Naive thymus-derived CD4-positive, alpha-beta T cell (primary cell): ENCODE measurements at regions not wholly inside any gene's neighbourhood (a gene's known extent, or its start where the extent isn't known, plus 50 kb on each side); places are given as distances from the start of the nearest gene placed in this dataset.

Experiments used
- ATAC-seq: fragments of 150-1000 bp; cut with Tn5 transposase; 2 replicates; pipeline ENCODE4 v1.10.0; 2021; ENCODE audit warnings: mild to moderate bottlenecking, moderate library complexity
- CTCF ChIA-PET: fragments of 350-600 bp; sonication (Branson Sonifier 250); formaldehyde crosslinking; loops from one replicate; lab custom pipeline; 2021; ENCODE audit warnings: antibody characterized with exemption; lab: Charles Lee
- POLR2A ChIA-PET: fragments of 350-600 bp; sonication (Branson Sonifier 250); formaldehyde crosslinking; loops from one replicate; lab custom pipeline; 2021; ENCODE audit warnings: antibody characterized with exemption, inconsistent platforms; lab: Charles Lee
- DNase-seq, 9 donors: peaks; one replicate each; pipeline versions ENCODE4 v3.0.0 to v3.0.0-alpha.2; 2020 to 2022; ENCODE audit warnings: mixed read lengths in 1 of 9
- H3K27ac ChIP-seq: one replicate; pipeline ENCODE4 v1.7.0; 2013; ENCODE audit warnings: mild to moderate bottlenecking, low read depth, low read length, moderate library complexity
- H3K27me3 ChIP-seq, 2 donors: one replicate each; pipeline ENCODE4 v1.7.0; 2013; ENCODE audit warnings: low read length in 2 of 2, mild to moderate bottlenecking in 2 of 2, moderate library complexity in 2 of 2; ENCODE audit not compliant: control insufficient read depth in 2 of 2, insufficient read depth in 2 of 2
- H3K36me3 ChIP-seq, 3 experiments: 1 replicate in 2 of 3; 2 replicates in 1 of 3; pipeline ENCODE4 v1.7.0; 2013; ENCODE audit warnings: low read length in 3 of 3, mild to moderate bottlenecking in 3 of 3, moderate library complexity in 1 of 3; ENCODE audit not compliant: insufficient read depth in 3 of 3, control insufficient read depth in 2 of 3
- H3K4me1 ChIP-seq, 2 donors: one replicate each; pipeline ENCODE4 v1.7.0; 2013; ENCODE audit warnings: low read length in 2 of 2, mild to moderate bottlenecking in 2 of 2, moderate library complexity in 1 of 2; ENCODE audit not compliant: control insufficient read depth in 2 of 2, insufficient read depth in 2 of 2
- H3K4me3 ChIP-seq: 2 replicates; pipeline ENCODE4 v1.7.0; 2013; ENCODE audit warnings: mild to moderate bottlenecking, low read length
- H3K9me3 ChIP-seq, 3 experiments: 1 replicate in 2 of 3; 2 replicates in 1 of 3; pipeline ENCODE4 v1.7.0; 2013; ENCODE audit warnings: low read length in 3 of 3; ENCODE audit not compliant: control insufficient read depth in 2 of 3
- H3K27ac Mint-ChIP-seq, 9 donors: one replicate each; pipeline ENCODE4 v1.8.0; 2020 to 2022; ENCODE audit warnings: mixed read lengths in 9 of 9, mild to moderate bottlenecking in 8 of 9, moderate library complexity in 5 of 9, inconsistent platforms in 2 of 9
- H3K27me3 Mint-ChIP-seq, 5 donors: one replicate each; pipeline ENCODE4 v1.8.0; 2021 to 2022; ENCODE audit warnings: mixed read lengths in 5 of 5, mild to moderate bottlenecking in 1 of 5
- H3K36me3 Mint-ChIP-seq, 5 donors: one replicate each; pipeline ENCODE4 v1.8.0; 2020 to 2022; ENCODE audit warnings: mixed read lengths in 5 of 5, mild to moderate bottlenecking in 3 of 5, inconsistent platforms in 1 of 5
- H3K4me1 Mint-ChIP-seq, 7 donors: one replicate each; pipeline ENCODE4 v1.8.0; 2020 to 2022; ENCODE audit warnings: mixed read lengths in 7 of 7, mild to moderate bottlenecking in 3 of 7, inconsistent platforms in 1 of 7
- H3K4me3 Mint-ChIP-seq, 10 donors: one replicate each; pipeline ENCODE4 v1.8.0; 2020 to 2022; ENCODE audit warnings: mild to moderate bottlenecking in 10 of 10, mixed read lengths in 10 of 10, moderate library complexity in 6 of 10, inconsistent platforms in 2 of 10
- H3K9me3 Mint-ChIP-seq, 11 donors: one replicate each; pipeline ENCODE4 v1.8.0; 2020 to 2022; ENCODE audit warnings: mixed read lengths in 11 of 11, mild to moderate bottlenecking in 4 of 11, inconsistent platforms in 1 of 11, moderate library complexity in 1 of 11
- intact Hi-C, 2 donors: fragments of 100-400 bp; cut with micrococcal nuclease; formaldehyde crosslinking; loops; one replicate each; pipeline ENCODE4 v1.15.1; 2023

DNA sequence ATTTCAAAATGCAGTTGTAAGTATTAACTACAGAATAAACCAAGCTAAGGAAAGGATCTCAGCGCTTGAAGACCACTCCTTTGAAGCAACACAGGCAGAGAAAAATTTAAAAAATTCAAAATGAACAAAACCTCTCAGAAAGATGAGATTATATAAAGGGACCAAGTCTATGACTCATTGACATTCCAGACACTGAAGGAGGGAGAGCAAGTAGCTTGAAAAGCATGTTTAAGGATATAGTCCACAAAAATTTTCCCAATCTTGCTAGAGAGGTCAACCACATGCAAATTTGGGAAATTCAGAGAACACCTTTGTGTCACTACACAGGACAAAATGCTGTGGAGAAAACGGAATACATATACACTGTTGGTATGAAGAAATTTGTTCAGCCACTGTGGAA, 112.6 kb upstream of the MC4R start:
- no peaks in the 10 kb centered on the region for H3K4me1 ChIP-seq
- Mint-ChIP-seq H3K27ac (no peak overlapping the region), H3K36me3 (no peaks in the 10 kb centered on the region), H3K4me3 (no peak overlapping the region), H3K9me3 (peaks cover 0 to 12% (median 0%) of the 10 kb centered on the region in 11 donors), H3K27me3 (no peaks in the 10 kb centered on the region), H3K4me1 (no peaks in the 10 kb centered on the region)
- H3K9me3 ChIP-seq, result no peaks in the 10 kb centered on the region
- H3K27ac ChIP-seq, result no peak overlapping the region
- no peak for DNase-seq
- no peak for ATAC-seq
- intact Hi-C loops, result no loop called here
- no peak overlapping the region for H3K4me3 ChIP-seq
- H3K27me3 ChIP-seq, result no peaks in the 10 kb centered on the region
- CTCF ChIA-PET, result no interaction called here
- POLR2A ChIA-PET, result no interaction called here
- H3K36me3 ChIP-seq, result no peaks in the 10 kb centered on the region

DNA sequence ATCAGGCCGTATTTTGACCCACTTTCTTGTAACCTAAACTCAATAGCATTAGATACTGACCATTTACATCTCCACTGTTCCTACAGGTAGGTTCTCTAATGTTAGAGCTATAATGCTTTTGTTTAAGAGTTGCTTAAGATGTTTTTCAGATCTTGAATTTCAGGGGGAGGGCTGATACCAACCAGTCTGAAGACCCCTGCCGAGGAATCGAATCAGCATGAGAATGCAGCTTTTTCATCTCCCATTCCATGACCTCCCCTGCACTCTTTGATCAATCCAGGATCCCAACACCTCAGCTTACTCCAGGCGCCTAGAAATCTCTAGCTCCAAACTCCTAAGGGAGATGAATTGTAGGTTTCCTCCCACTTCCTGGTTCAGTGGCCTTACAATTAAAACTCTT, 120.5 kb upstream of the MC4R start:
- POLR2A ChIA-PET, result no interaction called here
- no peak overlapping the region for H3K27ac ChIP-seq
- CTCF ChIA-PET, result no interaction called here
- no peaks in the 10 kb centered on the region for H3K9me3 ChIP-seq
- Mint-ChIP-seq H3K27ac (no peak overlapping the region), H3K36me3 (no peaks in the 10 kb centered on the region), H3K4me3 (no peak overlapping the region), H3K9me3 (peaks cover 0 to 8% (median 1%) of the 10 kb centered on the region in 11 donors), H3K27me3 (no peaks in the 10 kb centered on the region), H3K4me1 (no peaks in the 10 kb centered on the region)
- no peak for ATAC-seq
- H3K4me1 ChIP-seq, result no peaks in the 10 kb centered on the region
- H3K27me3 ChIP-seq, result no peaks in the 10 kb centered on the region
- intact Hi-C loops, result loop anchor here in 1 of 2 donors (5.0 kb wide), 1 partner anchor 479 kb away; no protein-coding TSS in a partner anchor
- no peaks in the 10 kb centered on the region for H3K36me3 ChIP-seq
- no peak overlapping the region for H3K4me3 ChIP-seq
- DNase-seq, result no peak

DNA sequence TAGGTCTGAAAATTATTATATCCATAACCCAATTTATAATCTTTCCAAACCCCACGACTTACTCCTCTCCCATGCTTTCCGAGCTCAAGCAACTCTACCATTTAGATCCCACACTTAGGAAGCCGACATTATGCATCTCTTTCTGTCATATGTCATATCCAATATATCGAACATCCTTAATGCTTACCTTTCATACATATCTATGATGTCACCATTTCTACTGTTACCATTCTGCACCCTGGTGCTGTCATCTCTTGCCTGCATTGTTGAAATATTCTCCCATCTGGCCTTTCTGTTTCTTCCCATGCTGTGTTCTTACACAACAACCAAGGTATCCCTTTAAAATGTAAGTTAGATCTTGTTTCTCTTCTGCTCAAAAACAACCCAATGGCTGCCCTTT, 127.1 kb upstream of the MC4R start:
- DNase-seq (no peak), ATAC-seq (no peak)
- H3K36me3 Mint-ChIP-seq, result no peaks in the 10 kb centered on the region
- Histone ChIP-seq H3K4me3 (no peak overlapping the region), H3K9me3 (no peaks in the 10 kb centered on the region), H3K27me3 (no peaks in the 10 kb centered on the region), H3K4me1 (no peaks in the 10 kb centered on the region), H3K36me3 (no peaks in the 10 kb centered on the region), H3K27ac (no peak overlapping the region)
- H3K4me3 Mint-ChIP-seq, result no peak overlapping the region
- peaks cover 0 to 9% (median 0%) of the 10 kb centered on the region in 11 donors for H3K9me3 Mint-ChIP-seq
- no peaks in the 10 kb centered on the region for H3K4me1 Mint-ChIP-seq
- POLR2A ChIA-PET, result no interaction called here
- no peaks in the 10 kb centered on the region for H3K27me3 Mint-ChIP-seq
- no peak overlapping the region for H3K27ac Mint-ChIP-seq
- CTCF ChIA-PET, result no interaction called here
- intact Hi-C loops, result no loop called here

DNA sequence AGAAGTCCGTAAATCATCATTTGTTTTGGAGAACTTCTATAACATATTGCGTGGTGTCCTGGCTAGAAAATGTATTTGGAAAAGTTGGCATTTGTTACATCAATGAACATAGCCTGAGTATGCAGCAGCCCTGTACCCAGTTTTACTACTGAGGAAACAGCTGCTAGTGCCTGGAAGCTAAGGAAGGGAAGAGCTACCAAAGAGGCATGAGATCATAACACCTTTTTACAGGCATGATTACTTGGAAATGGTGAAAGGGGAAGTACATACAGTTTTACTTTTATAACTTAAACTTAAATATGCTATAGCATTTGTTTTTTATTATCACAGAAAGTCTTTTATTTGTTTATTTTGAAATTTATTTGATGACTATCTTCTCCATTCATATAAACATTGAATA, 128.4 kb upstream of the MC4R start:
- ChIA-PET CTCF (no interaction called here), POLR2A (no interaction called here)
- Mint-ChIP-seq H3K36me3 (no peaks in the 10 kb centered on the region), H3K4me1 (no peaks in the 10 kb centered on the region), H3K4me3 (no peak overlapping the region), H3K27me3 (no peaks in the 10 kb centered on the region), H3K9me3 (peaks cover 0 to 9% (median 0%) of the 10 kb centered on the region in 11 donors), H3K27ac (no peak overlapping the region)
- H3K27ac ChIP-seq, result no peak overlapping the region
- intact Hi-C loops, result no loop called here
- H3K36me3 ChIP-seq, result no peaks in the 10 kb centered on the region
- no peaks in the 10 kb centered on the region for H3K9me3 ChIP-seq
- no peaks in the 10 kb centered on the region for H3K4me1 ChIP-seq
- H3K4me3 ChIP-seq, result no peak overlapping the region
- DNase-seq, result no peak
- no peaks in the 10 kb centered on the region for H3K27me3 ChIP-seq
- ATAC-seq, result no peak

DNA sequence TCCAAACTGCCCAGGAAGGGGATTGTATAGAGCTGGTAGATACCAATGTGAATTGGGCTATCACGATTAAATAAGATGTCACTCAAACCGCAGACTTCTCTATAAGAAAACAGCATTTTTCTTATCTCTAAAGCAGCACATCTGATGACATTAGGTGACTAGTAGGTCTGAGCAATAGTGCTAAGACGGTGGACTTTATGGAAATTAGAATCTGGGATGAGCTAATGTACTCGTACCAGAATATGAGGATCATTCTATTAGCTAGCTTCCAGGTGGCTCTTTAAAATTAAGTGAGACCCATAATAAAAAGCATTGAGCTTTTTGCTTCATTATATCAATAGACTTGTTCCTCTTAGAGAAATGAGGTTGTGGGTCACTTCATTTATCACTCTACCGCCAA, 130.0 kb upstream of the MC4R start:
- intact Hi-C loops, result no loop called here
- no peak for ATAC-seq
- H3K27me3 ChIP-seq, result no peaks in the 10 kb centered on the region
- no peaks in the 10 kb centered on the region for H3K4me1 ChIP-seq
- DNase-seq, result no peak
- Mint-ChIP-seq H3K4me3 (no peak overlapping the region), H3K27me3 (no peaks in the 10 kb centered on the region), H3K4me1 (no peaks in the 10 kb centered on the region), H3K36me3 (no peaks in the 10 kb centered on the region), H3K9me3 (peaks cover 0 to 14% (median 0%) of the 10 kb centered on the region in 11 donors), H3K27ac (no peak overlapping the region)
- H3K27ac ChIP-seq, result no peak overlapping the region
- ChIA-PET CTCF (no interaction called here), POLR2A (no interaction called here)
- H3K9me3 ChIP-seq, result no peaks in the 10 kb centered on the region
- no peak overlapping the region for H3K4me3 ChIP-seq
- H3K36me3 ChIP-seq, result no peaks in the 10 kb centered on the region

DNA sequence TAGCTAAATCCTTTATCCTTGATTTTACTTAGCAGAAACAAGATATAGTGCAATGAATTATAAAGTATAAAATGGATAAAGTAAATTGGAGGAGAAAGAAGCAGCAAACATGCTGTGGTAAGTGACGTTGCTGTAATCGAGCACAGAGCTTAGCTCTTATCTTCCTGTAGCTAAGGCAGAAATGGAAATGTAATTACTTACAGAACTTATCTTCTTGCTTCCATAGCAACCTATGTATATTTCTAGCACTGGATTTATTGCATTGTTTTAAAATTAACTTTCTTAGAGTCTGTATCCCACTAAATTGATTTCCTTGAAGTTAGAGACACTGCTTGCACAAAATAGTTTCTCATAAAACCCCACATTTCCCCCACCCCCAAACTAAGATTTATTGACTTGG, 130.6 kb upstream of the MC4R start:
- intact Hi-C loops, result no loop called here
- POLR2A ChIA-PET, result no interaction called here
- Mint-ChIP-seq H3K27ac (no peak overlapping the region), H3K4me1 (no peaks in the 10 kb centered on the region), H3K36me3 (no peaks in the 10 kb centered on the region), H3K4me3 (no peak overlapping the region), H3K9me3 (peaks cover 0 to 14% (median 0%) of the 10 kb centered on the region in 11 donors), H3K27me3 (no peaks in the 10 kb centered on the region)
- CTCF ChIA-PET, result no interaction called here
- H3K27ac ChIP-seq, result no peak overlapping the region
- no peak for ATAC-seq
- H3K4me3 ChIP-seq, result no peak overlapping the region
- no peaks in the 10 kb centered on the region for H3K9me3 ChIP-seq
- DNase-seq, result no peak
- no peaks in the 10 kb centered on the region for H3K4me1 ChIP-seq
- H3K27me3 ChIP-seq, result no peaks in the 10 kb centered on the region
- H3K36me3 ChIP-seq, result no peaks in the 10 kb centered on the region

DNA sequence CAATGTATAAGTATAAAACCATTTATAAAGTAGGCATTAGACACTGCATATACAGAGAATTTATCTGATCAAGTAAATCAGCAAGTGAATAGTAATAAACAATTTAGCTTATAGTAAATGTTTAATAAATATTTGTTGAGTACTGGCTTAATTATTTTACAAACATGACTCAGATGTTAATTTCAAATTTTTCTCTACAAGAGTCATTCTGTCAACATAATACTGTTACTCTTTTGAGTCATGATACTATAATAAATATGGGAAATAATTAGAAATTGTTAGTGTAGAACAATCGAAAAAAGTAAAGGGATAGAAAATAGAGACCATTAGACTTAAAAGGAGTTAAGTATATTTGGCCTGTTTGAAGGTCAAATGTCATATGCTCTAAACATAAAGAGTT, 133.6 kb upstream of the MC4R start:
- Mint-ChIP-seq H3K36me3 (no peaks in the 10 kb centered on the region), H3K27me3 (no peaks in the 10 kb centered on the region), H3K9me3 (peaks cover 0 to 5% (median 0%) of the 10 kb centered on the region in 11 donors), H3K4me1 (no peaks in the 10 kb centered on the region), H3K27ac (no peak overlapping the region), H3K4me3 (no peak overlapping the region)
- Histone ChIP-seq H3K27me3 (no peaks in the 10 kb centered on the region), H3K4me3 (no peak overlapping the region), H3K4me1 (no peaks in the 10 kb centered on the region), H3K9me3 (no peaks in the 10 kb centered on the region), H3K36me3 (no peaks in the 10 kb centered on the region), H3K27ac (no peak overlapping the region)
- ChIA-PET POLR2A (no interaction called here), CTCF (no interaction called here)
- no peak for ATAC-seq
- intact Hi-C loops, result no loop called here
- no peak for DNase-seq
